ENCODE measurements at regions not wholly inside any gene's neighbourhood (a gene's known extent, or its start where the extent isn't known, plus 50 kb on each side); places are given as distances from the start of the nearest gene placed in this dataset.

GRCh38 chr6:786946-787763 is 94.2 kb upstream of the EXOC2 start:
- H3K27ac ChIP-seq (ENCODE audit: low read length), result no peak overlapping the region
- H3K79me2 ChIP-seq (ENCODE audit: low read length), result no peaks in the 10 kb centered on the region
- H3K9me2 ChIP-seq (replicated peaks; ENCODE audit: insufficient read depth, low read length), result no peaks in the 10 kb centered on the region
- H3K4me3 ChIP-seq (ENCODE audit: low read length), result no peak overlapping the region
- H3K4me2 ChIP-seq (ENCODE audit: low read depth, low read length), result no peak overlapping the region
- H3K36me3 ChIP-seq (replicated peaks; ENCODE audit: insufficient read depth, low read length), result no peaks in the 10 kb centered on the region
- H4K20me1 ChIP-seq (ENCODE audit: insufficient read depth, low read length), result no peaks in the 10 kb centered on the region
- H3K4me1 ChIP-seq (ENCODE audit: low read length), result no peaks in the 10 kb centered on the region
- DNase-seq, result peak; percentile 20
- no peak for TF ChIP-seq EZH2 (optimal IDR thresholded peaks at IDR 0.05; ENCODE audit: low read depth, low read length)
- TF ChIP-seq, protein P1, sequence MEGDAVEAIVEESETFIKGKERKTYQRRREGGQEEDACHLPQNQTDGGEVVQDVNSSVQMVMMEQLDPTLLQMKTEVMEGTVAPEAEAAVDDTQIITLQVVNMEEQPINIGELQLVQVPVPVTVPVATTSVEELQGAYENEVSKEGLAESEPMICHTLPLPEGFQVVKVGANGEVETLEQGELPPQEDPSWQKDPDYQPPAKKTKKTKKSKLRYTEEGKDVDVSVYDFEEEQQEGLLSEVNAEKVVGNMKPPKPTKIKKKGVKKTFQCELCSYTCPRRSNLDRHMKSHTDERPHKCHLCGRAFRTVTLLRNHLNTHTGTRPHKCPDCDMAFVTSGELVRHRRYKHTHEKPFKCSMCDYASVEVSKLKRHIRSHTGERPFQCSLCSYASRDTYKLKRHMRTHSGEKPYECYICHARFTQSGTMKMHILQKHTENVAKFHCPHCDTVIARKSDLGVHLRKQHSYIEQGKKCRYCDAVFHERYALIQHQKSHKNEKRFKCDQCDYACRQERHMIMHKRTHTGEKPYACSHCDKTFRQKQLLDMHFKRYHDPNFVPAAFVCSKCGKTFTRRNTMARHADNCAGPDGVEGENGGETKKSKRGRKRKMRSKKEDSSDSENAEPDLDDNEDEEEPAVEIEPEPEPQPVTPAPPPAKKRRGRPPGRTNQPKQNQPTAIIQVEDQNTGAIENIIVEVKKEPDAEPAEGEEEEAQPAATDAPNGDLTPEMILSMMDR (IDR thresholded peaks at IDR 0.05; ENCODE audit: low read length), result peak; percentile 82
- H3F3A ChIP-seq (ENCODE audit: insufficient read depth, low read length), result no peaks in the 10 kb centered on the region
- no peak overlapping the region for H3K9ac ChIP-seq (ENCODE audit: low read length)
- no peak overlapping the region for H2AFZ ChIP-seq (ENCODE audit: low read length)
- no peaks in the 10 kb centered on the region for H3K9me3 ChIP-seq (replicated peaks; ENCODE audit: insufficient read depth, low read length)
- H3K27me3 ChIP-seq (replicated peaks; ENCODE audit: insufficient read depth, low read length), result no peaks in the 10 kb centered on the region

- no peaks in the 10 kb centered on the region for H3K9me3 ChIP-seq (replicated peaks; ENCODE audit: insufficient read depth, low read length)
Measured at GRCh38 chr6:783966-784735, 91.2 kb upstream of the EXOC2 start.

GRCh38 chr6:782141-782540 is 89.2 kb upstream of the EXOC2 start:
- Histone ChIP-seq H3F3A (ENCODE audit: insufficient read depth, low read length) (no peaks in the 10 kb centered on the region), H2AFZ (ENCODE audit: low read length) (no peak overlapping the region), H4K20me1 (ENCODE audit: insufficient read depth, low read length) (no peaks in the 10 kb centered on the region), H3K36me3 (replicated peaks; ENCODE audit: insufficient read depth, low read length) (no peaks in the 10 kb centered on the region), H3K79me2 (ENCODE audit: low read length) (no peaks in the 10 kb centered on the region), H3K4me2 (ENCODE audit: low read depth, low read length) (no peak overlapping the region), H3K4me1 (ENCODE audit: low read length) (no peaks in the 10 kb centered on the region), H3K9me3 (replicated peaks; ENCODE audit: insufficient read depth, low read length) (no peaks in the 10 kb centered on the region), H3K4me3 (ENCODE audit: low read length) (no peak overlapping the region), H3K27me3 (replicated peaks; ENCODE audit: insufficient read depth, low read length) (no peaks in the 10 kb centered on the region), H3K27ac (ENCODE audit: low read length) (no peak overlapping the region), H3K9ac (ENCODE audit: low read length) (no peak overlapping the region), H3K9me2 (replicated peaks; ENCODE audit: insufficient read depth, low read length) (no peaks in the 10 kb centered on the region)
- DNase-seq, result no peak
- TF ChIP-seq, protein P1 (IDR thresholded peaks at IDR 0.05; ENCODE audit: low read length), result no peak
- TF ChIP-seq EZH2phosphoT487 (IDR thresholded peaks at IDR 0.05; ENCODE audit: low read length) (no peak), EZH2 (optimal IDR thresholded peaks at IDR 0.05; ENCODE audit: low read depth, low read length) (no peak)

More at GRCh38 chr6:783966-784735, 91.2 kb upstream of the EXOC2 start:
- H3K4me2 ChIP-seq (ENCODE audit: low read depth, low read length), result no peak overlapping the region
- H3K4me3 ChIP-seq (ENCODE audit: low read length), result no peak overlapping the region
- no peak overlapping the region for H3K9ac ChIP-seq (ENCODE audit: low read length)
- no peaks in the 10 kb centered on the region for H3K9me2 ChIP-seq (replicated peaks; ENCODE audit: insufficient read depth, low read length)
- no peak overlapping the region for H2AFZ ChIP-seq (ENCODE audit: low read length)
- no peaks in the 10 kb centered on the region for H3F3A ChIP-seq (ENCODE audit: insufficient read depth, low read length)
- H4K20me1 ChIP-seq (ENCODE audit: insufficient read depth, low read length), result no peaks in the 10 kb centered on the region
- H3K27ac ChIP-seq (ENCODE audit: low read length), result no peak overlapping the region
- H3K27me3 ChIP-seq (replicated peaks; ENCODE audit: insufficient read depth, low read length), result no peaks in the 10 kb centered on the region
- TF ChIP-seq EZH2phosphoT487 (IDR thresholded peaks at IDR 0.05; ENCODE audit: low read length) (no peak), EZH2 (optimal IDR thresholded peaks at IDR 0.05; ENCODE audit: low read depth, low read length) (no peak)
- TF ChIP-seq, protein P1 (IDR thresholded peaks at IDR 0.05; ENCODE audit: low read length), result no peak
- H3K79me2 ChIP-seq (ENCODE audit: low read length), result no peaks in the 10 kb centered on the region
- H3K4me1 ChIP-seq (ENCODE audit: low read length), result no peaks in the 10 kb centered on the region
- H3K36me3 ChIP-seq (replicated peaks; ENCODE audit: insufficient read depth, low read length), result no peaks in the 10 kb centered on the region
- DNase-seq, result no peak

All from MM.1S (cell line).